MG63 (cell line): ENCODE measurements at regions not wholly inside any gene's neighbourhood (a gene's known extent, or its start where the extent isn't known, plus 50 kb on each side); places are given as distances from the start of the nearest gene placed in this dataset.
A peak's percentile ranks its signal among the peaks of the same experiment; 100 is the strongest.

ENCODE experiments used
- DNase-seq: peaks from one replicate; pipeline ENCODE4 v3.0.0-alpha.2; 2020
- H3K27me3 ChIP-seq: fragments of 250-450 bp; sonication (Bioruptor Pico); 2 replicates; pipeline ENCODE4 v1.5.1; 2020; ENCODE audit warnings: mild to moderate bottlenecking, moderate library complexity
- H3K36me3 ChIP-seq: fragments of 250-450 bp; sonication (Bioruptor Pico); 2 replicates; pipeline ENCODE4 v1.5.1; 2020; ENCODE audit warnings: mild to moderate bottlenecking, moderate library complexity
- H3K4me3 ChIP-seq: fragments of 250-450 bp; sonication (Bioruptor Pico); 2 replicates; pipeline ENCODE4 v1.5.1; 2020; ENCODE audit warnings: mild to moderate bottlenecking, moderate library complexity
- H3K9me3 ChIP-seq: fragments of 250-450 bp; sonication (Bioruptor Pico); 2 replicates; pipeline ENCODE4 v1.5.1; 2020; ENCODE audit warnings: mild to moderate bottlenecking, moderate library complexity

DNA sequence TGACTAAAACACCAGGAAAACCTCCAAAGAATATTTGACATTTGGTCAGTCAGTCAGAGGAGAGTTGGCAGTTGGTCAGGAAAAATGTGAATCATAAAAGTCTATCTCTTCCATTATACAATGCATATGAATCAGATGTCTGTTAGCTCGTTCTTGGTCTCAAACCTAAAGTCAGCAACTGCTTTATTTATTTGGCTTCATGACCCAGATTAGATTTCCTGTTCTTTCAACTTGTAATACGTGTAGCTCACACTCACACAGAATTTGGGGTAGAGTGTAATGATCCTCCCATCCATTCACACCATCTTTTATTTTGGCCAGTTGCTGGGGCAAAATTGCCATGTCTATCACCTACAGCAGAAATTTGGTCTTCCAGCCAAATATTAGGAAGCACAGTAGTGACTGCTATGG, 81.9 kb upstream of the COL5A2 start:
- peaks cover 3% of the 10 kb centered on the region; the same call in 1 of the 2 replicates for H3K9me3 ChIP-seq
- H3K36me3 ChIP-seq, result no peaks in the 10 kb centered on the region
- no peak overlapping the region for H3K4me3 ChIP-seq
- H3K27me3 ChIP-seq, result no peaks in the 10 kb centered on the region
- DNase-seq, result no peak

DNA sequence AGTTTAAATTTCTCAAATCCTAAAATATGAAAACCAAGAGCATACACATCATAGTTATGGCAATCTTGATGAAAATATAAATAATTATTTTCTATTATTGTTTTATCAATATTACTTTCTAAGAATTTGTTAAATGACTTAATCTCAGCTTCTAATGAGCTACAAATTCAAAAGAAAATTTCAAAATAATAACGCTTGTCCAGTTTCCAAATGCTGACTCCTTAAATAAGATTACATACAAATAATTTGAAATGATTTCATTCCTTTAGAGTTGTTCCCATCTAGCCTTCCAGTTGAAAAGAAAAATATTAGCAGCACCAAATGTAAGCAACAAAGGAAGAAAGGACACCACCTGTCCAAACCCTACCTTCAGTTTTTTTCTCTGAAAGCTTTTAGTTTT, 82.4 kb upstream of the COL5A2 start:
- H3K27me3 ChIP-seq, result no peaks in the 10 kb centered on the region
- no peak for DNase-seq
- no peak overlapping the region for H3K4me3 ChIP-seq
- no peaks in the 10 kb centered on the region for H3K36me3 ChIP-seq
- H3K9me3 ChIP-seq, result peaks cover 3% of the 10 kb centered on the region; the same call in 1 of the 2 replicates

DNA sequence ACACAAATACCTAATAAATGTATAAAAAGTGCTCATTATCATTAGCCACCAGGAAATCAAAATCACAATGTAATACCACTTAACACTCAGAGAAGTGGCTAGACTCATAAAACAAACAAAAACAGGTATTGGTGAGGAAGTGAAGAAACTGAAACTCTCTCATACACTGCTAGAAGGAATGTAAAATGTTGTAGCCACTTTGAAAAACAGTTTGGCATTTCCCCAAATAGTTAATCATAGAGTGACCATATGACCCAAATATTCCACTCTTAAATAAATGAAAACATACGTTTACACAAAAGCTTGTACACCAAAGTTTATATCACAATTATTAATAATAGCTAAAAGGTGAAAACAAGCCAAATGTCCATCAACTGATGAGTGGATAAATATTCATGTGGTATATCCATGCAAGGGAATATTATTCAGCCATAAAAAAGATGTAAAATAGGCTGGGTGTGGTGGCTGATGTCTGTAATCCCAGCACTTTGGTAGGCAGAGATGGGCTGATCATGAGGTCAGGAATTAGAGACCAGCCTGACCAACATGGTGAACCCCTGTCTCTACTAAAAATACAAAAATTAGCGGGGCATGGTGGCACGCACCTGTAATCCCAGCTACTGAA, 86.2 kb upstream of the COL5A2 start:
- peaks cover 5% of the 10 kb centered on the region; the same call in 1 of the 2 replicates for H3K9me3 ChIP-seq
- H3K27me3 ChIP-seq, result no peaks in the 10 kb centered on the region
- H3K36me3 ChIP-seq, result no peaks in the 10 kb centered on the region
- no peak for DNase-seq
- no peak overlapping the region for H3K4me3 ChIP-seq

DNA sequence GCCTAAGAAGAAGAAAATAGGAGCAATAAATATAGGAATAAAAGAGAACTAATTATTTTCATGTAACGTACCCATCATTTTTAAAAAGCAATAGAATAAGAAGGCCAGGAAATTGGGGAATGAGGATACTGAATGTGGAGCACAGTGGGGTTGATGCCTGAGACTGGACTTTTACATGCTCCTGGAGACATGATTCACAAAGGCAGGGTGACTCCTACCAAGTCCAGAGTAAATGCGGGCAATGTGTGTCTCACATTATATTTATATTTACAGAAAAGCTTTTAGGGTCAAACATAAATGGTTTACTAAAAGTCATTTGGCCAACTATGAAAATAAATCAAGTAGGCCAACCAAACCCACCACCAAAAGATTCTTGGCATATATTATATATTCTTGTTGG, 87.9 kb upstream of the COL5A2 start:
- no peak for DNase-seq
- Histone ChIP-seq H3K9me3 (peaks cover 8% of the 10 kb centered on the region; the same call in 1 of the 2 replicates), H3K27me3 (no peaks in the 10 kb centered on the region), H3K36me3 (no peaks in the 10 kb centered on the region), H3K4me3 (no peak overlapping the region)

DNA sequence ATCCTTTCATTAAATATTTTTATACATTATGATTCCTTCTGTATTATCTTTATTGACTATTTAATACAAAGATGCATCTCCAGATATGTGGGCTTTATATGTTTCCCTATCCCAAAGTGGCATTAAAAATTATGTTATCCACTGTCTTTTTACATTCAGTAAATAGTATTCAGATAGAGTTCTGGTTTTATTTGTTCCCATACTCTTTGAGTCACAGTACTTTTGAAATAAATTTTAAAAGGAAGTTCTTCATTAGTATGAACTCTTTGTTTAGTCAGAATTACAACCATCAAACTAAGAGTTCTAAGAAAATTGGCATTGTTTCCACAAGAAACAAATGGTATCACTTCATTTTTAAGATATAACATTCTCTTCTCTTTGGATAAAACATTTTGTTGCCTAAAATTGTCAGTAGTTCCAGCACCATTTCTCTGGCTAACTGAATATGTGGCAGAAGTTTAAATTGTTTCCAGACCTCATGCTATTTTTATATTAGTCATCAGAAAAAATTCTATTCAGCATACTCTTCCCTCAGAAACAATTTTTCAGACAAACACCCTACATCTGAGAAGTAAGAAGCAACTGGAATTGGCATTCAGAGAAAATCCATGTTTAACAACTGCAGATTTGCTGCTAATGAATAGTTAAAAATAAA, 88.5 kb upstream of the COL5A2 start:
- Histone ChIP-seq H3K27me3 (no peaks in the 10 kb centered on the region), H3K4me3 (no peak overlapping the region), H3K36me3 (no peaks in the 10 kb centered on the region), H3K9me3 (peaks cover 8% of the 10 kb centered on the region; the same call in 1 of the 2 replicates)
- no peak for DNase-seq

DNA sequence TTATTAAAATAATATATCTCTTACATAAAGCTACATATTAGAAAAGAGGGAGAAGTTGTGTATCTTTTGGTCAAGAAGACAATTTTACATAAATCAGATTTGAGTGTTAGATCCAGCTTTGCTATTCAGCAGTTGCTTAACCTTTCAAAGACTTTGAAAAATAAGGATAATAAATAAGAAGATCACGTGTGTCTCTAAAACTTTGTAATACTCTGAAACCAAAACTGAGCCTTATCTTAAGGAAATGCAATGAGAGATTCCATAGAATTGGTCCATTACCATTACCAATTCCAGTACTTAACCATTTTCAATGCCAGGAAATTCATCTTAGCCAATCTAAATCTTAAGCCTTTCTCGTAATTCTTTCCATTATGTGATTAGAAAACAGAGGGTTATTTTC, 89.2 kb upstream of the COL5A2 start:
- no peak overlapping the region for H3K4me3 ChIP-seq
- peaks cover 8% of the 10 kb centered on the region; the same call in 1 of the 2 replicates for H3K9me3 ChIP-seq
- no peak for DNase-seq
- H3K36me3 ChIP-seq, result no peaks in the 10 kb centered on the region
- no peaks in the 10 kb centered on the region for H3K27me3 ChIP-seq

DNA sequence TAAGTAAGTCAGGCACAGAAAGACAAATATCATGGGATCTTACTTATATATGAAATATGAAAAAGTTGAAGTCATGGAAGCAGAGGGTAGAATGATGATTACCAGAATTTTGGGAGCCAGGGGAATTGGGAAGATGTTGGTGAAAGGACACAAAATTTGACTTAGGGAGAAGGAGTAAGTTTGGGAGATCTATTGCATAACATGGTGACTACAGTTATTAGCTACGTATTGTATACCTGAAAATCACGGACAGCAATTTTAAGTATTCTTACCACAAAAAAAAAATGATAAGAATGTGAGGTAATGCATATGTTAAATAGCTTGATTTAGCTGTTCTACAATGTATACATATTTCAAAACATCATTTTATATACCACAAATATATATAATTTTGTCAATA, 94.2 kb upstream of the COL5A2 start:
- H3K4me3 ChIP-seq, result no peak overlapping the region
- no peaks in the 10 kb centered on the region for H3K36me3 ChIP-seq
- DNase-seq, result no peak
- peaks cover 4% of the 10 kb centered on the region; the same call in 1 of the 2 replicates for H3K9me3 ChIP-seq
- H3K27me3 ChIP-seq, result no peaks in the 10 kb centered on the region

DNA sequence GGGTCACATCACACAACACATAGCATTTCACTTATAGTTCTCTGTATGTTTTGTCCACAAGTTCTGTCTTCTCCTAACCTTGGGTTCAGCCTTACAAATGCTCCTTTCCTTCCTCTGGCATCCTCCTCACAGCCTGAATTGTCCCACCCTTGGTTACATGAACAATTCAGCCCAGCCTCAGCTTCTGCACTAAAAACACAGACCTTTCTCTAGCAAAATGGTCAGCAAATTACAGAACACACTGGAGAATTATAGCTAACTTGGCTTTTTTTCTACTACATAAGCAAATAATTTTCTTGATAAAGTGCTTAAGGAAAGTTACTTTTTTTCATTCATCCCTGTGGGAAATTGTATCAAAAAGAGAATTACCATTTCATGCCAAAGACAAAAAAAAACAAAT, 94.8 kb upstream of the COL5A2 start:
- no peak for DNase-seq
- H3K27me3 ChIP-seq, result no peaks in the 10 kb centered on the region
- H3K4me3 ChIP-seq, result no peak overlapping the region
- no peaks in the 10 kb centered on the region for H3K36me3 ChIP-seq
- H3K9me3 ChIP-seq, result peaks cover 4% of the 10 kb centered on the region; the same call in 1 of the 2 replicates

DNA sequence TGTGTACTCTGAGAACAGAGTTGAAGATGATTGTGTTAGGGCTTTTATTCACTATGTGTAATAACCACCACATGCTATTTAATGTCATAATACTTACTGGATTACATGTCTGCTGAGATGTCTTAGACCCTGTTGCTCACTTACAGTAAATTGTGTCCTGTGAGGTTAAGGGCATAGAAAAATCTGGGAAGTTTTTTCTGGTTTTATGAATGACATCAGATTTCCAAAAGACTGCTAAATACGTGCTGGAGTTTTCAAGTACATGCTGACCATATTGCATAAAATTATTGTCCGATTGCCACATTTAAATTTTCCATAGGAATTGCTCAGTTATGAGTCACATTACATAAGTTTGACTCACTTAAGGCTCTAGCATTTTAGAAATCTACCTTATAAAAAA, 96.7 kb upstream of the COL5A2 start:
- H3K27me3 ChIP-seq, result no peaks in the 10 kb centered on the region
- no peak for DNase-seq
- no peaks in the 10 kb centered on the region for H3K36me3 ChIP-seq
- H3K9me3 ChIP-seq, result peaks cover 6% of the 10 kb centered on the region; the same call in 1 of the 2 replicates
- no peak overlapping the region for H3K4me3 ChIP-seq

DNA sequence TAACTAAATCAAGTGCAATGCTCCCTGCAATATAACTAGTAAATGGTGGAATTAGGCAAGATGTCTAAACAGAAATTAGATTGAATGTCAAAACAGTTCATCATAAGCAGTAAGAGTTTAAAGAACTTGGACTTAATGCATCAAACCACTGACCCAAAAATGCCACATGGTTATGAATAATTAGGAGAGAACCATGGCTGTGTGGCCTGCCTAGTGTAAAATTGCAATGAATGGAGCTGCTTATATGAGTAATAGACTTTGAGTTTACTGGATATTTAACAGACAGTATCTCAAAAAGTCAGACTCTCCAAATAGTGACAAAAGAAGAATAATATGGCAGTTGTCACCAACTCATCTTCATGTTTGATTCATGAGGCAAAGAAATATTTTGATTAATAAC, 101.6 kb upstream of the COL5A2 start:
- Histone ChIP-seq H3K27me3 (no peaks in the 10 kb centered on the region), H3K36me3 (no peaks in the 10 kb centered on the region), H3K4me3 (no peak overlapping the region), H3K9me3 (peaks cover 3% of the 10 kb centered on the region; the same call in 1 of the 2 replicates)
- no peak for DNase-seq

DNA sequence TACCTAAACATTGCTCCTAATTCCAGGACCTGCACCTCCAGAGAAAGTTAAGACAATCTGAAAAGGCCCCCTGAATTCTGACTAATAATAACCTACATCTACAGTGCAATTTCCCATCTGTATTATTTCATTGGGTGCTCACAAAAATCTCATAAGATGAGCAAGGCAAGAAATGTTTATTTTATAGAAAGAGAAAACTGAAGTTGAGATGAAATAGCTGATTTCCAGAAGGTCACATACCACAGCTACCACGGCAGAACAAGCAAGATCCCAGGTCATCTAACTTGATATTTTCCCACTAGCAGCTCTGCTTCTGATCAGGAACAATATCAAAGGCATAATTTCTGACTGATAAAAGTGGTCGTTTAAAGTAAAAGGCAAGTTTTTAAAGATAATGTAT, 105.8 kb upstream of the COL5A2 start:
- DNase-seq, result no peak
- Histone ChIP-seq H3K4me3 (no peak overlapping the region), H3K9me3 (peaks cover 6% of the 10 kb centered on the region), H3K36me3 (peaks cover 7% of the 10 kb centered on the region; the same call in 1 of the 2 replicates), H3K27me3 (no peaks in the 10 kb centered on the region)

DNA sequence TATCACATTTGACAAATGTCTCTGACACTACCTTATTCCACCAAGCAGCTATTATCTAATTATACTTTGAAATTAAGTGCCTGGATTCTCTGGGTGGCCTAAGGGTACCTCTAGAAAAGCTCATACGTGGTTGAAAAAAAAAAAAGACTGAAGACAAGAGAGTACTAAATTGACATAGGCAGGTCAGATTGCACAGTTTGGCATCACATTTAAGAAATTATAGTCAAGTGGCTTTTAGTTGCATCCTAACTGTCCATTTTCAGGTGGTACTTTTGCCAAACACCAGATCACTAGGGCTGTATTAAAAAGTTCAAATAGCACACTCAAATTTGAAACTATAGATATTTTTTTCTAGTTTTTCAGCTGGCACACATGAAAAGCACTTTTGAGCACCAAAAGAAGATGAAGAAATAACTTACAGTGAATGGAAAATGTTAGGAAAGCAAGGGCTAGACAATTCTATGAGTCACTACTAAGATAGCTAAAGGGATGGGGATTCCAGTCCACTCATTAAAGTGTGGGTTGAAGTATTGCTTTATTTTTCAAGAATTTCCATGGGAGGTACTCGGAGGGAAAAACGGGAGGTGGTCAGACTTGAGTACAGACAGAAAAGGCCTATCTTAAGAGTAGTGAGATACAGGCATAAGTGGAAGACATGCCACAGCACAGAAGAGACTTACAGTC, 106.5 kb upstream of the COL5A2 start:
- Histone ChIP-seq H3K36me3 (peaks cover 7% of the 10 kb centered on the region; the same call in 1 of the 2 replicates), H3K4me3 (no peak overlapping the region)
- peak; percentile 27 for DNase-seq

DNA sequence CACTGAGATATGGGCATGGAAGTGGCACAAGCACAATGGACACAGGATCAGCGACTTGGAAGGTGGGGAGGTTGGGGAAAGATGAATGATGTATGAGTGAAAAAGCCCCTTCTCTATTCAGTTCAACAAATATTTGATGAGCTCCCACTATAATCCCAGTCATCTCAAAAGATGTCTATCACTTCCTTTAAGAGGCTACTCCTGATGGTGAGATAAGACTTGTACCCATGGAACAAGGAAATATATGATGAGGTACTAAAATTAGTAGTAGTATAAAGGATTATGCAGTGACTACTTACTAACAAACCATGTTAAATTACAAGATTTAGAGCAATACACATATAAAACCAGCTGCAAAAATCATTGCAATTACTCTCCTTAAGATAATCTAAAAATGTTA, 107.8 kb upstream of the COL5A2 start:
- no peaks in the 10 kb centered on the region for H3K27me3 ChIP-seq
- DNase-seq, result no peak
- H3K9me3 ChIP-seq, result peaks cover 8% of the 10 kb centered on the region
- H3K4me3 ChIP-seq, result no peak overlapping the region
- peaks cover 7% of the 10 kb centered on the region; the same call in 1 of the 2 replicates for H3K36me3 ChIP-seq

More for the DNA sequence above, 106.5 kb upstream of the COL5A2 start:
- Histone ChIP-seq H3K9me3 (peaks cover 7% of the 10 kb centered on the region), H3K27me3 (no peaks in the 10 kb centered on the region)

DNA sequence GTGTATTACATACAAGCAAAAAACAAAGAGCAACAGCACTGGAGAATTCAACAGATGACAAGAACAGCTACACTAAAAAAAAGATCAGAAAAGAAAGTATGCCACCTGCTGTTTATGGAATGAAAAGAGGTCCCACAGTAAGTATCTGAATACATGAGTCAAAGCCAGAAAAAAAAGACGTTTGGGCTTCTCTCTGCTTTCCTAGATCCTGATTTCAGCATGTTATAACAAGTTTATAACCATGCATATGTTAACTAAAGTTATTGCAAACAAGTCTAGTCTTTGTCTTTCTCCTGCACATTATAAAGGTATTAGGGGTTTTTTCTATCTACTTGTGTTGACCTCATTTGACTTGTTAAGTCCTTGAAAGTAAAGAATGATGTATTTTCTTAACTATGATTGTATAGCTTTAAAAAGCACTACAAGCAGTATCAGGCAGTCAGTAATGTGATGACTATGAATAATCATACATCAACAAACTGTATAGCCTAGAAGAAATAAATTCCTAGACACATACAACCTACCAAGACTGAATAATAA, 108.5 kb upstream of the COL5A2 start:
- DNase-seq, result no peak
- H3K27me3 ChIP-seq, result no peaks in the 10 kb centered on the region
- H3K36me3 ChIP-seq, result peaks cover 7% of the 10 kb centered on the region; the same call in 1 of the 2 replicates

DNA sequence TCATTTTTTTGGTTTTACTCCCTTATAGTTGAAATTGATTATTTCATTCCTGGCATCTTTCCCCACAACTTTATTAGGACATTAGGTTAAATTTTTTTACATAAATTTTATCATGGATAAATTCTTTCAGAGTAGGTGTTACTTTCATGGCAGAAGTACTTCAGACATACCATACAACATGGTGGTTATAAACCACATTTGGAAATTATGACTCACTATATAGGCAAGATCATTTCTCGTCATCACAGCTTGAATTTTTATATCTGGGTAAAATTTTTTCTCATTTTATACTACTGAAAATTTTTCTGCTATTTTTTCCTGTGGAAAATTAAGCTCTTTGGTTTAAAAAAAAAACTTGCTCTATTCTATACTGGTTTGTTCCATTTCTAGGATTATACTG, 111.9 kb upstream of the COL5A2 start:
- Histone ChIP-seq H3K4me3 (no peak overlapping the region), H3K27me3 (no peaks in the 10 kb centered on the region), H3K36me3 (peaks cover 7% of the 10 kb centered on the region; the same call in 1 of the 2 replicates), H3K9me3 (peaks cover 8% of the 10 kb centered on the region)
- DNase-seq, result no peak

More for the DNA sequence above, 108.5 kb upstream of the COL5A2 start:
- no peak overlapping the region for H3K4me3 ChIP-seq
- H3K9me3 ChIP-seq, result peaks cover 8% of the 10 kb centered on the region

DNA sequence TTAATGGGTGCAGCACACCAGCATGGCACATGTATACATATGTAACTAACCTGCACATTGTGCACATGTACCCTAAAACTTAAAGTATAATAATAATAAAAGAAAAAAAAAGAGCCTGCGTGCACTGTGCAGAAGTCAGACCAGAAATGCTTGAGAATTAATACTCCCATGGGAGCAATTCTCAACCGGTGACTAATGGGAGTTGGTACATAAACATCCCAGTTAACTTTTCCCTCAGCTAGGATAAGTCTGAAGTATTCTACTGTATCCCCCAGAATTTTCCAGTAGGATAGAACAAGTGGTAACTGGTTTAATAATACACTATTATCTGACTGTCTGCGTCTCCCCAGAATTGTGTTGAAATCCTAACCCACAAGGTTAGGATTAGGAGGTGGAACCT, 113.6 kb upstream of the COL5A2 start:
- no peak for DNase-seq
- peaks cover 7% of the 10 kb centered on the region; the same call in 1 of the 2 replicates for H3K36me3 ChIP-seq
- peaks cover 10% of the 10 kb centered on the region for H3K9me3 ChIP-seq
- no peak overlapping the region for H3K4me3 ChIP-seq
- H3K27me3 ChIP-seq, result no peaks in the 10 kb centered on the region

DNA sequence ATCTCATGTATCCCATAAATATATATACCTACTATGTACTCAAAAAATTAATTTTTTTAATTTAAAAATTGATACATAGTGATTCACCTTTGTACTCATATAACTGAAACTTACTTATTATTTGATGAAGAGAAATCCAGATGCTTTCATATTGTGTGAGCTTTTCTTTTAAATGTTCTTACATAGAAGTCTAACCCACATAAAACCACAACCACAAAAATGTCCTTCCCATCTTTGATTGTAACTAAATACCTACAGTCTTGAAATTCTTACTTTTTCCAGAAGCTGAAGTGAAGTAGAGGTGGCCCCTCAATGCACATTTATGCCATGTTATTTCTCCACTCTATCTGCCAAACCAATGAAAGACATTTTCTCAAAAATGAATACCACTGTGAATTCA, 117.9 kb upstream of the COL5A2 start:
- Histone ChIP-seq H3K4me3 (no peak overlapping the region), H3K36me3 (no peaks in the 10 kb centered on the region), H3K27me3 (no peaks in the 10 kb centered on the region), H3K9me3 (peaks cover 2% of the 10 kb centered on the region; the same call in 1 of the 2 replicates)
- no peak for DNase-seq
